RWPE1 (cell line): ENCODE measurements at regions not wholly inside any gene's neighbourhood (a gene's known extent, or its start where the extent isn't known, plus 50 kb on each side); places are given as distances from the start of the nearest gene placed in this dataset.

Source experiments
- CTCF ChIA-PET: fragments of 350-600 bp; sonication (Branson Sonifier 250); formaldehyde crosslinking; extraction: SDS; loops from one replicate; lab custom pipeline; 2021; lab: Yijun Ruan, JAX
- POLR2A ChIA-PET: fragments of 400-600 bp; formaldehyde crosslinking; extraction: SDS; loops from one replicate; lab custom pipeline; 2020; ENCODE audit warnings: antibody characterized with exemption; ENCODE audit not compliant: low non-redundant PET; lab: Yijun Ruan, JAX
- DNase-seq: peaks from one replicate; pipeline ENCODE4 v3.0.0; 2012; ENCODE audit warnings: low spot score
- H3K27ac ChIP-seq: fragments of 450-650 bp; 2 replicates; pipeline ENCODE4 v1.5.1; 2017
- CTCF ChIP-seq: fragments of 450-650 bp; conservative IDR thresholded peaks from 2 replicates; pipeline ENCODE4 v1.5.1; 2017; ENCODE audit warnings: low read depth, mild to moderate bottlenecking

GRCh38 chr2:56898986-56899385, 715.2 kb downstream of the CCDC85A start:
- H3K27ac ChIP-seq: no peak overlapping the region
- POLR2A ChIA-PET: no interaction called here
- TF ChIP-seq CTCF: no peak
- DNase-seq: no peak
- CTCF ChIA-PET: no interaction called here

GRCh38 chr2:56912490-56912889, 728.7 kb downstream of the CCDC85A start:
- DNase-seq: no peak
- no peak for TF ChIP-seq CTCF
- POLR2A ChIA-PET: no interaction called here

GRCh38 chr2:56918790-56919189, 735.0 kb downstream of the CCDC85A start:
- TF ChIP-seq CTCF: no peak
- ChIA-PET POLR2A (no interaction called here), CTCF (interaction anchor here (0.5 to 0.7 kb wide), 2 partner anchors 11 to 895 kb away, joined by 3 read pairs; no protein-coding TSS in a partner anchor)
- H3K27ac ChIP-seq: no peak overlapping the region
- no peak for DNase-seq

More at GRCh38 chr2:56912490-56912889, 728.7 kb downstream of the CCDC85A start:
- CTCF ChIA-PET: no interaction called here
- H3K27ac ChIP-seq: no peak overlapping the region

- no peak overlapping the region for H3K27ac ChIP-seq
- DNase-seq: no peak
- CTCF ChIA-PET: interaction anchor here (0.6 kb wide), 1 partner anchor 104 kb away, joined by 3 read pairs; no protein-coding TSS in a partner anchor
- TF ChIP-seq CTCF: no peak
- POLR2A ChIA-PET: no interaction called here
Measured at GRCh38 chr2:56933976-56934375, 750.2 kb downstream of the CCDC85A start.

- DNase-seq: no peak
- no peak for TF ChIP-seq CTCF
- ChIA-PET POLR2A (no interaction called here), CTCF (interaction anchor here (0.6 to 0.7 kb wide), 3 partner anchors 36 to 198 kb away, joined by 3 to 9 read pairs (median 3); no protein-coding TSS in a partner anchor)
- no peak overlapping the region for H3K27ac ChIP-seq
Measured at GRCh38 chr2:56934866-56935265, 751.1 kb downstream of the CCDC85A start.

GRCh38 chr2:56940054-56940453, 756.3 kb downstream of the CCDC85A start:
- no peak overlapping the region for H3K27ac ChIP-seq
- no peak for DNase-seq
- CTCF ChIA-PET: no interaction called here
- POLR2A ChIA-PET: no interaction called here
- TF ChIP-seq CTCF: no peak
